Kasumi-1 (cell line): ENCODE measurements at regions not wholly inside any gene's neighbourhood (a gene's known extent, or its start where the extent isn't known, plus 50 kb on each side); places are given as distances from the start of the nearest gene placed in this dataset.

Experiments
- DNase-seq, 2 experiments: peaks; one replicate each; lab custom pipeline; 2025; lab: John Stamatoyannopoulos, UW

GRCh38 chr13:40432018-40432978 lies 234.1 kb downstream of the FOXO1 start:
- no peak for DNase-seq

DNA sequence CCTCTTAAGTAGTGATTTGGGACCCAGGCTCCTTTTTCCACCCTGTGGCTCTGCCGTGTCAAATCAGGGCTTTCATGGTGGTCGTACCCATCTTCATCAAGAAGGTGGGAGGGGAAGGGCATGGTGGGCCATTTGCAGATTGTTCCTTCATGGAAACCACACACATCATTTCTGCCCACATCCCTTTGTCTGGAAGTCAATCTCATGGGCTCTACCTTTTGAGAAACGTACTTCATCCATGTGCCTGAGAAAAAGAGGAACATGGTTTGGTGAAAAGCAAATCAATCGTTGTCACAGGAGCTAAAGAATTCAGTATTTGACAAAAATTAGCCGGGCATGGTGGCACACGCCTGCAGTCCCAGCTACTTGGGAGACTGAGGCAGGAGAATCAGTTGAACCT lies 233.4 kb downstream of the FOXO1 start:
- DNase-seq, result no peak

DNA sequence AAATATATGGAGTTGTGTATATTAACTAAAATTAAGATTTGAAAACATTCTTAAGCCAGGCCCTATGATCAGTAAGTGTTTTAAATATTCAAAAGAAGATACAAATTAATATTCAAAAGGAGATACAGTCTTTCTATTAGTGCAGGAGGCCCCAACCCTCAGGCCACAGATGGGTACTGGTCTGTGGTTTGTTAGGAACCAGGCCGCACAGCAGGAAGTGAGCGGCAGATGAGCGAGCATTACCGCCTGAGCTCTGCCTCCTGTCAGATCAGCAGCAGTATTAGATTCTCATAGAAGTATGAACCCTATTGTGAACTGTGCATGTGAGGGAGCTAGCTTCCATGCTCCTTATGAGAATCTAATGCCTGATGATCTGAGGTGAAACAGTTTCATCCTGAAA lies 232.9 kb downstream of the FOXO1 start:
- no peak for DNase-seq

GRCh38 chr13:40434516-40435397 lies 231.7 kb downstream of the FOXO1 start:
- no peak for DNase-seq

- DNase-seq, result no peak
Observed at GRCh38 chr13:40438022-40438680, 228.3 kb downstream of the FOXO1 start.

DNA sequence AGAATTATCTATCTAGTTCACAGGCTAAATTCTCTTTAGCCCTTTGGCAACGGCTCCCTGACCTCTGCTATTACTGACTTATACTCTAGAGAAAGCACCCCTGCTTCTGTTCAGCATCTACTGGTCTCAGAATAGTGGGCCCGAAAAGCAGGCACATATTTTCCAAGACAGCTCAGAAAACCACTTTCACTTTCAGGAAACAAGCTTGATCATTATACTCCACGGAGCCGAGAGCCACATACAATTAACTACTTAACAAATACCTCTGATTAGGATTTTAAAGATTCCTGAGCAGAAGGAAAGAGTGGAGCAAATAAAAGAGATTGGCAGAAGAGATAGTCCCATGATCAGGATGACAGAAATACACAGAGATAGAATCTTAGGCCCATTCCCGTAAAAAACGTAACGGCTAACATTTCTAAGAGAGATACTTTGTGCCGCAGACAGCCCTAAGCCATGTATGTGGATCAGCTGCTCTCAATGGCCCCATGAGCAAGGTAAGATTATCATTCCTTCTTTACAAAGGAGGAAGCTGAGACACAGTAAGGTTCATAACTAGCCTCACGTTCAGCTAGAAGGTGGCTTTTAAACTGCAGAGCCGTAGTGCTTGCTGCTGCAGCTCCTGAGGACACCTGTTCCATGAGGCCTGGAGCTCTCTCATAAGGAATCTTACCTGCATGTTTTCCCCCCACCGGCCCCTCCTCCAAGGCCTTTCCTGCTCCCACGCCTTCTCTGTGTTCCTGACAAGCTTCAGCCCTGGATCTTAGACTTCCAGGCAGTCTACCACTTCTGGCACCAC lies 227.2 kb downstream of the FOXO1 start:
- no peak for DNase-seq

GRCh38 chr13:40439928-40440327 lies 226.5 kb downstream of the FOXO1 start:
- DNase-seq, result no peak

DNA sequence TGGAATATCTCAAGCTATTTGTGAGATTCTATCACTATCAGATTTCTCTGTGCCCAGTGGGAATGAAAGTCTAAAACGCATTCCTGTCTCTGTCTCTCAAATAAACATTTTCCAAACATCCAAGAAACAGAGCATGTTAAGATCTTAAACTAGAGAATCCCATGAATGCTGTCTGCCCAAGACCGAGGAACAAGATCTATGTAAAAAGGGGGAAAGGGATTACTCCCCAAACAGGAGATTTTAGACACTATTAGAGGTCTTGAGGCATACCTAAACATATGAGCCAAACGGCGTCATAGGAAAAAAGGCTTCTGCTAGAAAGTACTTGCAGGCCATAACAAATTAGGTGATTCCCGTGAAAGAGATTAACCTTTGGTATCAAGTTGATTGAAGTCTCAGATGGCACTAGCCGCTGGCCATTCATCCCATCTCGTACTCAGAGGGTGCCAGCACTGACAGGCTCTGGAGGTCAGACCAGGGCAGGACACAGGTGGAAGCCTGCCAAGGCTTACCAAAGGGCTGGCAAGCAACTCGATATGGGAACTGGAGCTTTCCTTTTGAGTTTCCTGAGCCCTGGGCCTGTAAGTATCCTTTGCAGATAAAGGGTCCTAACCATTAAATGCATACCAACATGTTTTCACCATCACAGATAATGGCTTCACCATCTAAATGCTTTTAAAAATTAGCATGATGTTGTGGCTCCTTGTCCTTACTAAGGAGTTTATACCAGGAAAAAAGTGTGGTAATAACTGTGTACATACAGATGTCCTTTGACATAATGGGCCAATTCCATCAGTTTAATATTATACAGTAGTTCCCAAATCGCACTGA lies 225.2 kb downstream of the FOXO1 start:
- DNase-seq, result no peak

DNA sequence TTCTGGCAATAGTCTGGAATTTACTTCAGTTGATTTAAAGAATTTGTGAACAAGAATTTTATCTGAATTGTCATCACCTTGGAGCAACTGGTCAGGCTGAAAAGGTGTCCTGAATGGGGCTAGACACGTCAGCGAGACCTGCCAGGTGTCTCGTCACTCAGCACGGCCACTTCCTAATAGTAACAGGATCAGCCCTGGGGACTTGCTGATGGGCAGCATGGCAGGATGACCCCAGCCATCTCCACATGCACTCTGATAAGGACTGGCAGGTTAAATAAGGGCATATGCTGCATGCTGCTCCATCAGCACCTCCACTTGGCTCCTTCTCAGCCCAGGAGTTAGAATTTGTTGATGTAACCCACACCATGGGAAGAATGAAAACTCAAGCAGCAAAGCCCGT lies 224.2 kb downstream of the FOXO1 start:
- DNase-seq, result no peak

GRCh38 chr13:40442826-40443225 lies 223.6 kb downstream of the FOXO1 start:
- no peak for DNase-seq

GRCh38 chr13:40444241-40444640 lies 222.2 kb downstream of the FOXO1 start:
- DNase-seq, result no peak

- DNase-seq, result peak; percentile 0 to 8
Observed at GRCh38 chr13:40445557-40445990, 220.9 kb downstream of the FOXO1 start.

DNA sequence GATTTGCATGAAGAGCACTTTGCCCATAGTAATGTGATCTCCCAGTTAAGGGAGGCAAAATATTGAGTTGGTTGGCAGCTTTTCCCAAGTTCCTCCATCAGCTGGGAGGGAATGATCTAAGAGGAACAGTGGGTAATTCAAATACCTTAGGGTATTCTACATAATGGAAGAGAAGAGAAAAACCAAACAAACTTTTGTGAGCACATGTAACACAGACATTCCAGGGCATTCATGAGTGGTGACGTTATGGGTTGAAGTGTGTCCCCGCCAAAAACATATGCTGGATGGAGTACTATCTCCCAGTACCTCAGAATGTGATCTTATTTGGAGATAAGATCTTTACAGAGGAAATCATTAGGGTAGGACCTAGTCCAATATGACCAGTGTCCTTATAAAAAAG lies 220.1 kb downstream of the FOXO1 start:
- DNase-seq, result no peak

- no peak for DNase-seq
Observed at GRCh38 chr13:40447857-40448256, 218.6 kb downstream of the FOXO1 start.

DNA sequence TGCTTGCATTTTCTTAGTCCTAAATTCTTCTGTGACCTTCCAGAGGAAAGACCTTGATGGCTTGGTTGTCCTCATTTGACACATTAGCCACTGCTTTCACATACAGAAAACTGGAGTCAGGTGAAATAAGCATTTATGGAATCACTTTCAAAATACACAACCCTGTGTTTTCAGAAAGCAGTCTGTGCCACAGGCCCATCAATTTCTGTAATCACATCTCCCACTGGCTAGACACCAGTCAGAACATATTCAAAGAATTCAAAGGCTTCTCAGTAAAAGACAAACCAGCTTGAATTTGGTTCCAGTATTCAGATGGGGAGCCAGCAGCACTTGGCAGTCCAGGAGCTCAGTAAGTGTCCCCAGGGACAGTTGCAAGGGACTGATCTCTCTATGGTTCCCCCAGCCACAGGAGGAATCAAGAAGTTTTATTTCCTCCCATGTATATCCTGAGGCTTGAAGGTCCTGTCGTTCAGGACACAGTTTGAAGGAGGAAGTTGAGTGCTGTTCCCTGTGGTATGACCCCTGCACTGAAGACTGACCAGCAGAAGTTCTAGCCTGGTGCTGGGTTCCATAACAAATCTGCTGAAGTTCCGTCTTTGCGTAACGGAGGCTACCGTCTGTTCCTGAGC lies 214.3 kb downstream of the FOXO1 start:
- no peak for DNase-seq

- DNase-seq, result no peak
Observed at GRCh38 chr13:40452741-40453334, 213.6 kb downstream of the FOXO1 start.

DNA sequence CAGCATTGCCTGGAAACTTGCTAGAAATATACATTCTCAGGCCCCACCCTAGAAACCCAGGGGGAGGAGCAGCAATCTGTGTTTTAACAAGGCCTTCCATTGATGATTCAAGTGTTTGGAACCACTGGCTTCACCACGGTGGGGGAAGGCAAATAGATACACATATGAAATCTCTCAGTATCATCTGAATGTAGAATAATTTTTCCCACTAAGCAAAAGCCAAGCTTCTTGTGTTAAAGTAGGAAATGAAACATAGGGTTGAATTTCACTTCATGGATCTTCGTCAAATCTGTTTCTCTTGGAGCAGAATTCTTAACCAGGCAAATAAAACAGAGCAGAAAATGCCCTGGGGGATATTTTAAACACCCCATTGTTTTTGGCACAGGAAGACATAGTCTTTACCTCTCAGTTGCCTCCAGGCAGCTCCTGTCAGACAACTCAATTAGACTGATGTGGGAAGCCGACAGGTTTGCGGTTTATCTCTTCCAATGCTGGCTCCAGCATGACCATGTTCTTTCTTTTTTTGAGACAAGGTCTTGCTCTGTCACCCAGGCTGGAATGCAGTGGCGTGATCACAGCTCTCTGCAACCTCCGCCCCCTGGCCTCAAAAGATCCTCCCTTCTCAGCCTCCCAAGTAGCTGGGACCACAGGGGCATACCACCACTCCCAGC lies 213.0 kb downstream of the FOXO1 start:
- DNase-seq, result no peak

- no peak for DNase-seq
Observed at GRCh38 chr13:40456397-40456953, 210.0 kb downstream of the FOXO1 start.
